ENCODE measurements at regions not wholly inside any gene's neighbourhood (a gene's known extent, or its start where the extent isn't known, plus 50 kb on each side); places are given as distances from the start of the nearest gene placed in this dataset.

GRCh38 chr3:20743553-20744321, 557.7 kb upstream of the SGO1 start (continued):
- TF ChIP-seq KLF9 (tag by site-specific recombination; IDR thresholded peaks at IDR 0.05; ENCODE audit: low read depth) (no peak), ZNF10 (tag by site-specific recombination; IDR thresholded peaks at IDR 0.05) (no peak), ZSCAN23 (tag by site-specific recombination; IDR thresholded peaks at IDR 0.05) (no peak)

- CTCF ChIA-PET = no interaction called here
- no peaks in the 10 kb centered on the region for H3K36me3 ChIP-seq (ENCODE audit: control insufficient read depth in 2 of 2, insufficient read depth in 1 of 2, low read length in 2 of 2)
- no peak overlapping the region for H3K27ac ChIP-seq (ENCODE audit: extremely low read depth, low read depth, low read length)
- H3K4me3 ChIP-seq (ENCODE audit: low read depth, low read length) = no peak overlapping the region
- POLR2A ChIA-PET = no interaction called here
- no peaks in the 10 kb centered on the region for H3K9me3 ChIP-seq (ENCODE audit: control insufficient read depth, insufficient read depth, low read depth, low read length)
- no peak for TF ChIP-seq ZNF214 (tag by site-specific recombination; IDR thresholded peaks at IDR 0.05; ENCODE audit: borderline replicate concordance)
- no peak for TF ChIP-seq IKZF3 (tag by site-specific recombination; IDR thresholded peaks at IDR 0.05)
- TF ChIP-seq ZNF37A (tag by site-specific recombination; IDR thresholded peaks at IDR 0.05) = no peak
- TF ChIP-seq ZBTB48 (tag by site-specific recombination; IDR thresholded peaks at IDR 0.05) = no peak
- TF ChIP-seq ZNF311 (tag by site-specific recombination; IDR thresholded peaks at IDR 0.05; ENCODE audit: borderline replicate concordance) = no peak
- TF ChIP-seq ZNF223 (tag by site-specific recombination; IDR thresholded peaks at IDR 0.05) = no peak
- TF ChIP-seq, protein P1, sequence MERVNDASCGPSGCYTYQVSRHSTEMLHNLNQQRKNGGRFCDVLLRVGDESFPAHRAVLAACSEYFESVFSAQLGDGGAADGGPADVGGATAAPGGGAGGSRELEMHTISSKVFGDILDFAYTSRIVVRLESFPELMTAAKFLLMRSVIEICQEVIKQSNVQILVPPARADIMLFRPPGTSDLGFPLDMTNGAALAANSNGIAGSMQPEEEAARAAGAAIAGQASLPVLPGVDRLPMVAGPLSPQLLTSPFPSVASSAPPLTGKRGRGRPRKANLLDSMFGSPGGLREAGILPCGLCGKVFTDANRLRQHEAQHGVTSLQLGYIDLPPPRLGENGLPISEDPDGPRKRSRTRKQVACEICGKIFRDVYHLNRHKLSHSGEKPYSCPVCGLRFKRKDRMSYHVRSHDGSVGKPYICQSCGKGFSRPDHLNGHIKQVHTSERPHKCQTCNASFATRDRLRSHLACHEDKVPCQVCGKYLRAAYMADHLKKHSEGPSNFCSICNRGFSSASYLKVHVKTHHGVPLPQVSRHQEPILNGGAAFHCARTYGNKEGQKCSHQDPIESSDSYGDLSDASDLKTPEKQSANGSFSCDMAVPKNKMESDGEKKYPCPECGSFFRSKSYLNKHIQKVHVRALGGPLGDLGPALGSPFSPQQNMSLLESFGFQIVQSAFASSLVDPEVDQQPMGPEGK (tag by site-specific recombination; IDR thresholded peaks at IDR 0.05) = no peak
- TF ChIP-seq ZNF747 (tag by site-specific recombination; IDR thresholded peaks at IDR 0.05) = no peak
- TF ChIP-seq, protein P2, sequence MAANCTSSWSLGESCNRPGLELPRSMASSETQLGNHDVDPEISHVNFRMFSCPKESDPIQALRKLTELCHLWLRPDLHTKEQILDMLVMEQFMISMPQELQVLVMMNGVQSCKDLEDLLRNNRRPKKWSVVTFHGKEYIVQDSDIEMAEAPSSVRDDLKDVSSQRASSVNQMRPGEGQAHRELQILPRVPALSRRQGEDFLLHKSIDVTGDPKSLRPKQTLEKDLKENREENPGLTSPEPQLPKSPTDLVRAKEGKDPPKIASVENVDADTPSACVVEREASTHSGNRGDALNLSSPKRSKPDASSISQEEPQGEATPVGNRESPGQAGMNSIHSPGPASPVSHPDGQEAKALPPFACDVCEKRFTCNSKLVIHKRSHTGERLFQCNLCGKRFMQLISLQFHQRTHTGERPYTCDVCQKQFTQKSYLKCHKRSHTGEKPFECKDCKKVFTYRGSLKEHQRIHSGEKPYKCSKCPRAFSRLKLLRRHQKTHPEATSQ (tag by site-specific recombination; IDR thresholded peaks at IDR 0.05) = no peak
- no peak for TF ChIP-seq ZNF837 (tag by site-specific recombination; IDR thresholded peaks at IDR 0.05)
- TF ChIP-seq ZNF791 (tag by site-specific recombination; IDR thresholded peaks at IDR 0.05) = no peak
- TF ChIP-seq, protein P3, sequence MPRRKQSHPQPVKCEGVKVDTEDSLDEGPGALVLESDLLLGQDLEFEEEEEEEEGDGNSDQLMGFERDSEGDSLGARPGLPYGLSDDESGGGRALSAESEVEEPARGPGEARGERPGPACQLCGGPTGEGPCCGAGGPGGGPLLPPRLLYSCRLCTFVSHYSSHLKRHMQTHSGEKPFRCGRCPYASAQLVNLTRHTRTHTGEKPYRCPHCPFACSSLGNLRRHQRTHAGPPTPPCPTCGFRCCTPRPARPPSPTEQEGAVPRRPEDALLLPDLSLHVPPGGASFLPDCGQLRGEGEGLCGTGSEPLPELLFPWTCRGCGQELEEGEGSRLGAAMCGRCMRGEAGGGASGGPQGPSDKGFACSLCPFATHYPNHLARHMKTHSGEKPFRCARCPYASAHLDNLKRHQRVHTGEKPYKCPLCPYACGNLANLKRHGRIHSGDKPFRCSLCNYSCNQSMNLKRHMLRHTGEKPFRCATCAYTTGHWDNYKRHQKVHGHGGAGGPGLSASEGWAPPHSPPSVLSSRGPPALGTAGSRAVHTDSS (tag by site-specific recombination; IDR thresholded peaks at IDR 0.05) = no peak
- no peak for TF ChIP-seq ZNF704 (tag by site-specific recombination; IDR thresholded peaks at IDR 0.05)
- no peak for TF ChIP-seq ZFHX2 (tag by site-specific recombination; conservative IDR thresholded peaks at IDR 0.05)
- no peaks in the 10 kb centered on the region for H3K4me1 ChIP-seq (ENCODE audit: control insufficient read depth, insufficient read depth, low read length)
Measured at GRCh38 chr3:20742903-20743552, 557.0 kb upstream of the SGO1 start.

DNA sequence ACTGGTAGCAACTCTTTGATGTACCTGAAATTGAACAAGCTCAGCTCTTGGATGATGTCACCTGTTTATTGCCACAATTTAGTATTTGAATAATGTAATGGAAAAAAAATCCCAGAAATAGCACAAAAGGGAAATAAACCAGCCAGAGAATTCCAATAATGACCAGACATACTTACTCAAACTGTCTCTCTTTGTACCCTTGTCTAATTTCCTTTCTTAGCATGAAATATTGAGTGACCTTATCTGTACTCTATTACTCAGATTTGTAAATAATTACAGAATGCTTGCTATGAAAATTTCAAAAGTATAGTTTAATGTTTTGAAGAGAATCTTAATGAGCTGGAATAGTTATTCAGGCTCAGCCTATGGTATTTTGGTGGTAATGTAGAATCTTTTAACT, 555.4 kb upstream of the SGO1 start:
- CTCF ChIA-PET = no interaction called here
- H3K36me3 ChIP-seq (ENCODE audit: control insufficient read depth in 2 of 2, insufficient read depth in 1 of 2, low read length in 2 of 2) = no peaks in the 10 kb centered on the region

More for the DNA sequence above, 555.4 kb upstream of the SGO1 start:
- H3K4me3 ChIP-seq (ENCODE audit: low read depth, low read length) = no peak overlapping the region
- TF ChIP-seq ZNF146 (tag by site-specific recombination; IDR thresholded peaks at IDR 0.05) = no peak
- no peak overlapping the region for H3K27ac ChIP-seq (ENCODE audit: extremely low read depth, low read depth, low read length)
- POLR2A ChIA-PET = no interaction called here
- no peaks in the 10 kb centered on the region for H3K9me3 ChIP-seq (ENCODE audit: control insufficient read depth, insufficient read depth, low read depth, low read length)
- H3K4me1 ChIP-seq (ENCODE audit: control insufficient read depth, insufficient read depth, low read length) = no peaks in the 10 kb centered on the region
